ENCODE measurements at regions not wholly inside any gene's neighbourhood (a gene's known extent, or its start where the extent isn't known, plus 50 kb on each side); places are given as distances from the start of the nearest gene placed in this dataset.
"Not testable (repeated sequence)": the region's sequence is repeated elsewhere in the genome, so short reads cannot be mapped to it uniquely, and the experiment has no call there.

GRCh38 chr17:82998637-82999036 is 80.8 kb upstream of the METRNL start:
- no peak for TF ChIP-seq POLR2A (IDR thresholded peaks at IDR 0.05; ENCODE audit: low read depth, low read length)
- no peak for DNase-seq (ENCODE audit: insufficient read length, low spot score)
- no peak for FAIRE-seq

DNA sequence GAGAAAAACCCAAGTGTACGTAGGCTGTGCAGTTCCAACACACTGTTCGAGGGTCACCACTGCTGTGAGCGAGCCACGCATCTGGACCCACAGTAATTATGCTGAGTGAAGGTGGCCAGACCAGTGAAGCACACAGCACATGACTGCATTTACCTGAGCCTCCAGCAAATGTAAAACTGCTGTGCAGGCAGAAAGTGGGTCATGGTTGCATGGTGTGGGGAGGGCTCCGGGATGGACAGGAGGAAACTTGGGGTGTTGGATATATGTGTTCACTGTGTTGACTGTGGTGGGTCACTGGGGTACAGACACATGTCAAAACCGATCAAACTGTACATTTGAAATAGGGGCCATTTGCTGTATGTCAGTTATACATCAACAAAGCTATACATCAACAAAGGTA is 78.7 kb upstream of the METRNL start:
- DNase-seq (ENCODE audit: insufficient read length, low spot score) (no peak), FAIRE-seq (no peak)
- TF ChIP-seq POLR2A (IDR thresholded peaks at IDR 0.05; ENCODE audit: low read depth, low read length) = no peak

DNA sequence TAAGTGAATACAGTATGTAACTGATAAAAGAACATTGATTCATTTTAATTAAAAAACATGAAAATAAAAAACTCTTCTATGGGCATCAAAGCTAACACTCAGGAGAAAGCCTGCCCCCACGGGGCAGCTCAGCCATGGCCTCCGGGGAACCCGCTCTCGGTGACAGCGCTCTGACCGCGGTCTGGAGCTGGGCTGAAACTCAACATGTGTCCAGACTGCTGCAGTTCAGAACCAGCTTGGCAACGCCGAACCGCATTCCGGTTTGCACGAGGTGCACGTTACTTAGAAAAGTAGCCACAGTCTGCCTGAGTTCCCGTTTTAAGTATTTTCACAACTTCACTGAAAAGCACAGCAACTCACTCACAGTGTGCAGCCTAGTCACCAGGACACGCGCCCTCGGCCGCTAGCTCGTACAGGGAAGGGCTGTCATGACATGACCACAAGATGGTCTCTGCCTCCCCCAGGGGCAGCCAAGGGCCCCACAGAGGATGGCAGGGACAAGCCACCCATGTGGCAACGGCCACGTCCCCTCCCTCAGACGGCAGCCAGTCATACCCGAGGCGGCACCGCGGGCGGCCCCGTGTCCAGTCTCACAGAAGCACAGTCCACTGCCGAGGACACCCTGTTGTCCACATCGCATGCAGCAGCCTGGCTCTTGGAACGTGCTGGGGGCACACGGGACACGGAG is 77.1 kb upstream of the METRNL start:
- DNase-seq (ENCODE audit: insufficient read length, low spot score) (no peak), FAIRE-seq (no peak)
- no peak for TF ChIP-seq POLR2A (IDR thresholded peaks at IDR 0.05; ENCODE audit: low read depth, low read length)

GRCh38 chr17:83004791-83005380 is 74.5 kb upstream of the METRNL start:
- no peak for FAIRE-seq
- no peak for DNase-seq (ENCODE audit: insufficient read length, low spot score)
- TF ChIP-seq POLR2A (IDR thresholded peaks at IDR 0.05; ENCODE audit: low read depth, low read length) = no peak

DNA sequence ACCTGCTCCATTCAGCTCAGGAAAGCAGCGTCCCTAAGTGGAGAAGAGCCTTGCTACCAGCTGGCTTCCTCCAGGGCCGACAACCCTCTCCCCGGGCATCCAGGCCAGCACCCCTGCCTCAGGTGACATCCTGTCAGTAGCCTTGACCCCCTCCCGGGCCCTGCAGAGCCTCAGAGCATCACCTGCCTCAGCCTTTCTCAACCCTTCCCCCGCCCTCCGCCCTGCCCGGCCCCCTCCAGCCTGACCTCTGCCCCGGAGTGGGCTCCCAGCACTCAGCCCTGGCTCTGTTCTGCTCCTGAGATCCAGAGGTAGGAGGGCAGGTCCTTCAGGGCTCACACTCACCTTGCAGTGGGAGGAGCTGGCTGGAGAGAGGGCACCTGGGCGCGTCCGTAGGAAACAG is 73.8 kb upstream of the METRNL start:
- no peak for FAIRE-seq
- TF ChIP-seq POLR2A (IDR thresholded peaks at IDR 0.05; ENCODE audit: low read depth, low read length) = no peak
- DNase-seq (ENCODE audit: insufficient read length, low spot score) = no peak

DNA sequence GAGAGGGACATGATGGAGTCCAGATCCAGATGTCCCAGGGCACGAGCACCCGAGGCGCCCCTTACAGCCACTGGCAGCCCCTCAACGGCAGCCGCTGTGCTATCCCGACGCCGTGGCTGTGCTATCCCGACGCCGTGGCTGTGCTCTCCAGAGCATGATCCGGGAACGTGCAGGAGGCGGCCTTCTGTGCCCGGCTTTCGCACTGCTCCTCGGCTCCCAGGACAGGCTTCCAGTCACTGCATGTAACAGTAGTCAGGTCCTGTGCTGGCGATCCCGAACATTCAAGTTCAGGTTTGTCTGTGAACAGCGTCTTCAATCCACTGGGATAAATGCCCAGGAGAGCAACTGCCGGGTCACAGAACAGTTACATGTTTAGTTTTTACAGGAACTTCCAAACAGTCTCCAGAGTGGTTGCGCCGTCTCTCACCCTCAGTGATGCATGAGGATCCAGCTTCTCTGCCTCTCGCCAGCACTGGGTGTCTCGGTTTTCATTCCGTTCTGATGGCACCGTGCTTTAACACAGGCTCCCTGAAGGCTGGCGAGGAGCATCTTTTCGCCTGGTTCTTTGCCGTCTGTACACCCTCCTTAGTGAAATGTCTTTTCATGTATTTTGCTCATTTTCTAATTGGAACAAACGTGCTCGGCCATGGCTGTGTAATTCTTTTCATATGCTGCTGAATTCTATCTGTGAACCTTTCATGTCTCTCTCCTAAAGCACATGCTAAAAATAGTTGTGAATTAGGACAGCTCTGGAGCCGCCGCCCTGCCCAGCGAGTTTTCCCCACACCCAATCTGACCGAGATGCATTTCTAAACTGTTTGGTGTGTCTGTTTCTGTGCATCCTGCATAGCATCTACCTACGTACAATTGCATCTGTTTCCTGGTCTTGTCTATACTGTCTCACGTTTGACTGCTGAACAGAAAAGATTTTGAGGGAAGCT is 72.6 kb upstream of the METRNL start:
- TF ChIP-seq POLR2A (IDR thresholded peaks at IDR 0.05; ENCODE audit: low read depth, low read length) = no peak
- no peak for DNase-seq (ENCODE audit: insufficient read length, low spot score)
- no peak for FAIRE-seq

- DNase-seq (ENCODE audit: insufficient read length, low spot score) (no peak), FAIRE-seq (no peak)
- no peak for TF ChIP-seq POLR2A (IDR thresholded peaks at IDR 0.05; ENCODE audit: low read depth, low read length)
Observed at GRCh38 chr17:83007504-83008185, 71.8 kb upstream of the METRNL start.

DNA sequence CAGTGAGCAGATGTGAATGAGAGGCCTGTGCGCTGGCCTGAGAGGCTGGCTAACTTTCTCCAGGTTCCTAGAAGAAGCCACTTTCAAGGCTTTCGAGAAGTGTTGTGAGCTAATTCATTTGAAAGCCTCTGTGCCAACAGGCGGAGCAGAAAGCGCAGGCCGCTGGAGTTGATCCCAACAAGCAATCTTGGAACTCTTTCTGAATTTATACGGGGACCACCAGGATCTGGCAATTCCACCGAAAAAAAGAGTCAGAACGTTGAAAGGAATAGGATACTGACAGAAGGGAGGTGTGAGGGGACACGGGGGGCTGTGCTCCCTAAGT is 71.3 kb upstream of the METRNL start:
- TF ChIP-seq POLR2A (IDR thresholded peaks at IDR 0.05; ENCODE audit: low read depth, low read length) = no peak
- no peak for DNase-seq (ENCODE audit: insufficient read length, low spot score)
- no peak for FAIRE-seq

DNA sequence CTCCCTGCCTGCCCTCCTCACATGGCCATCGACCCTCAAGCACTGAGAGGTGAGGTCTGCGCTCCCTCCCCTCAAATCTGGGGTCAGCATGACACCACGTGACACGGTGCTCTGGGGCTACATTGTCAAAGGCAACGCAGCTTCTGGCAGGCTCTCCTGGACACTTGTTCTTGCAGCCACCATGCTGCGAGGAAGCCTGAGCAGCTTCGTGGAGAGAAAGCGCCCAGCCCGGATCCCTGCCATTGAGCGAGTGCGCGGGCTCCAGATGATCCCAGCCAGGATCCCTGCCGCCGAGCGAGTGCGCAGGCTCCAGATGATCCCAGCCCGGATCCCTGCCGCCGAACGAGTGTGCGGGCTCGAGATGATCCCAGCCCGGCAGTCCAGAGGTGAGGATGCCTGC is 70.9 kb upstream of the METRNL start:
- DNase-seq (ENCODE audit: insufficient read length, low spot score) = no peak
- FAIRE-seq = no peak
- TF ChIP-seq POLR2A (IDR thresholded peaks at IDR 0.05; ENCODE audit: low read depth, low read length) = no peak

GRCh38 chr17:83009414-83010205 is 69.8 kb upstream of the METRNL start:
- DNase-seq (ENCODE audit: insufficient read length, low spot score) = no peak
- no peak for FAIRE-seq
- TF ChIP-seq POLR2A (IDR thresholded peaks at IDR 0.05; ENCODE audit: low read depth, low read length) = no peak

DNA sequence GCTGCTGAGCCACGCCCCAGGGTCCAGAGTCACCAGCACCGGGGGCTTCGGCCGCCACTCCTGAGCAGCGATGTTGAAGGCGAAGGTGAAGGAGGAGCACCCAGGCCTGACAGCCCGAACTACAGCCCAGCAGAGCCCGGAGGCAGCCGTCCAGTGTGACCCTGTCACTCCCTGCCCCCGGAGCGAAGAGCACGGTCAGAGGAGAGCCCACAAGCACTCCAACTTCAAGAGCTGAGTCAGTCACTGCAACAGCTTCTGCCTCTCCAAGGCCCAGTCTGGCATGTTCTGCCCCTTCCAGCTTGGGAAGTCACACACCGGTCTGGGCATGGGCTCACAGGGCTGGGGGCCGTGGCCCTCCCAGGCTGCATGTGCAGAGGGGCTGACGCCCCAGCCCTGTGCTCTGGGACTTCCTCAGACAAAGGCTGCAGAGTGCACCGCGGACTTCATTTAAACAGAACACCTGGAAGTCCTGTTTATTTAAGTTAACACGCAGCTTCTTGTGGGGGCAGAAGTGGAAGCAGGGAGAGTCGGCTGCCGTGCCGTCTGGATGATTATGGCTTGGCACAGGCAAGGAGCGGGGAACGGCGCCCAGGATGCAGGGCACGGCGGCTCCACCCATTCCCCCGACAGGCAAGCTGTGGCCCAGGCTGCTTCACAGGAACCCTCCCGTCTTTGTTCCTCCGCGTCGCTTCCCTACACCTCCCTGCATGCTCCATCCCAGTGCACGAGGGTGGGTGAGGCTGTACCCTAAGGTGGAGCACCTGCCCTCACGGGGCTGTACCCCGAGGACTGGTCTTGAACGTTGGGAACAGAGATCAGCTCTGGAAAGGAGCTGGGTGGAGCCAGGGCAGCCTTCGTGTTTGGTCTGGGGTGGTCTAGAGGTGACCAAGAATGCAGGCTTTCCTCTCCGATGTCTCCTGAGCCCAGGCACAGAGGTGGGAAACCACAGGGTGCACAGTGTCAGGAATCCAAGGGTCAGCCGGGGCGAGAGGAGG is 68.9 kb upstream of the METRNL start:
- FAIRE-seq = no peak
- no peak for DNase-seq (ENCODE audit: insufficient read length, low spot score)
- no peak for TF ChIP-seq POLR2A (IDR thresholded peaks at IDR 0.05; ENCODE audit: low read depth, low read length)

DNA sequence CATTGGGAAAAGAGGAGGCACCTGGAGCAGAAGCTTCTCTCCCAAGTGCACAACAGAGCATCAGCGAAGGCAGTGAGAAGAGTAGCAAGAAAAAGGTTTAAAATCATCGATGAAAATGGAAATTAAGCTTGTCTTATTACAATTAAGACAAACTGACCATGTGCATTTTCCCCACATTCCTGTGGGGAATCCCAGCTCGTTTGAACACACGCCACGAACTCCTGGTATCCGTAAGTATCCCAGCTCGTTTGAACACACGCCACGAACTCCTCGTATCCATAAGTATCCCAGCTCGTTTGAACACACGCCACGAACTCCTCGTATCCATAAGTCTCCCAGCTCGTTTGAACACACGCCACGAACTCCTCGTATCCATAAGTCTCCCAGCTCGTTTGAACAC is 67.7 kb upstream of the METRNL start:
- not testable (repeated sequence) for FAIRE-seq; DNase-seq (ENCODE audit: insufficient read length, low spot score)

Measured in H54 (cell line).